ENCODE measurements at regions not wholly inside any gene's neighbourhood (a gene's known extent, or its start where the extent isn't known, plus 50 kb on each side); places are given as distances from the start of the nearest gene placed in this dataset.

DNA sequence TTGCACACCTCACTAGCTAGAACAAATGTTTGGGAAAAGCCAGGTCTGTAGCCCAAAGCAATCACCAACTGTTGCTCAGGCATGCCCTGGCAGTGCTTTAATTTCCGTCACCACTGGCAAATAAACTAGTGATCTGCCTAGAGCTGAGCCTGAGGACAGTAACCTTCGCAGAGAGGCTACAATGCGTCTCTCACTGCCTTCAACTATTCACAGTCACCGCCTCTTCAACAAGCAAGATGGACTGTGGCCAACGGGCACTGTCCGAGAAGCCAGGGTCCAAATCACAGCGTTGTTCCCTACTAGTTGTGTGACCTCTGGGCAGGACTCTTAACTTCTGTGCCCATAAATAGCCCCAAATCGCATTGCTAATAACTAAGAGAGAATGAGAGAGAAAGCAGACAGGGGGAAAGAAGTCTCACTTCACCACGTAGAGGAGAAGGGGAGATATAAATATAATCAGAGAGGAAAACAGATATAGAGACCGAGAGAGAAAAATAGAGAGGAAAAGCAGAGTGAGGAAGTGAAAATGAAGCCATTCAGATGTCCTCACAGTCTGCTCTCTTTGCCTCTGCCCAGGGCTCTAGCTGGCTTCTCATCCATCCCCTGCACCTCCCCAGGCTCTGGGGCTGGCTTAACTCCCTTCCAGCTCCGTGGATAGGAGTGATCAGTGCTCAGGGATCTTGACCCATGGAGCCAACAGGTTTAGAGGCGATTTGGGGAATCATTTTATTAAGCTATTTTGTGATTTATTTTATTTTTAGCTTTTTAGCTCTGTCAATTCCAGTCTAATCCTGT lies 157.9 kb downstream of the ZDHHC21 start:
- TF ChIP-seq, protein P1, sequence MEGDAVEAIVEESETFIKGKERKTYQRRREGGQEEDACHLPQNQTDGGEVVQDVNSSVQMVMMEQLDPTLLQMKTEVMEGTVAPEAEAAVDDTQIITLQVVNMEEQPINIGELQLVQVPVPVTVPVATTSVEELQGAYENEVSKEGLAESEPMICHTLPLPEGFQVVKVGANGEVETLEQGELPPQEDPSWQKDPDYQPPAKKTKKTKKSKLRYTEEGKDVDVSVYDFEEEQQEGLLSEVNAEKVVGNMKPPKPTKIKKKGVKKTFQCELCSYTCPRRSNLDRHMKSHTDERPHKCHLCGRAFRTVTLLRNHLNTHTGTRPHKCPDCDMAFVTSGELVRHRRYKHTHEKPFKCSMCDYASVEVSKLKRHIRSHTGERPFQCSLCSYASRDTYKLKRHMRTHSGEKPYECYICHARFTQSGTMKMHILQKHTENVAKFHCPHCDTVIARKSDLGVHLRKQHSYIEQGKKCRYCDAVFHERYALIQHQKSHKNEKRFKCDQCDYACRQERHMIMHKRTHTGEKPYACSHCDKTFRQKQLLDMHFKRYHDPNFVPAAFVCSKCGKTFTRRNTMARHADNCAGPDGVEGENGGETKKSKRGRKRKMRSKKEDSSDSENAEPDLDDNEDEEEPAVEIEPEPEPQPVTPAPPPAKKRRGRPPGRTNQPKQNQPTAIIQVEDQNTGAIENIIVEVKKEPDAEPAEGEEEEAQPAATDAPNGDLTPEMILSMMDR (conservative IDR thresholded peaks at IDR 0.05; ENCODE audit: low read depth in 2 of 2) = no peak
- TF ChIP-seq CREB1 (CRISPR knock-in tag; IDR thresholded peaks at IDR 0.05; ENCODE audit: low read depth) (no peak), EZH2 (IDR thresholded peaks at IDR 0.05; ENCODE audit: low read depth, unreplicated experiment) (no peak)
